Stimulated activated naive B cell treated with anti-CD40 and anti-IgM and Interleukin-4, amounts not matched to agents 10 μg/mL and 1 μg/mL and 100 μg/mL, for 72 hours (primary cell): ENCODE measurements at regions not wholly inside any gene's neighbourhood (a gene's known extent, or its start where the extent isn't known, plus 50 kb on each side); places are given as distances from the start of the nearest gene placed in this dataset.

Source experiments
- ATAC-seq, 2 donors: fragments of 150-1000 bp; cut with Tn5 transposase; replicated peaks; 2 replicates each; pipeline ENCODE4 v1.10.0; 2021; ENCODE audit warnings: moderate library complexity in 1 of 2
- DNase-seq: peaks from one replicate; pipeline ENCODE4 v3.0.0; 2021
- H3K27ac Mint-ChIP-seq: one replicate; pipeline ENCODE4 v1.8.0; 2022; ENCODE audit warnings: mild to moderate bottlenecking, mixed read lengths
- H3K27me3 Mint-ChIP-seq, 2 donors: one replicate each; pipeline ENCODE4 v1.8.0; 2022; ENCODE audit warnings: mixed read lengths in 2 of 2
- H3K36me3 Mint-ChIP-seq, 2 donors: one replicate each; pipeline ENCODE4 v1.8.0; 2022; ENCODE audit warnings: mixed read lengths in 2 of 2, mild to moderate bottlenecking in 1 of 2
- H3K4me1 Mint-ChIP-seq, 2 donors: one replicate each; pipeline ENCODE4 v1.8.0; 2022; ENCODE audit warnings: mixed read lengths in 2 of 2, mild to moderate bottlenecking in 1 of 2
- H3K4me3 Mint-ChIP-seq, 2 donors: one replicate each; pipeline ENCODE4 v1.8.0; 2022; ENCODE audit warnings: mild to moderate bottlenecking in 2 of 2, mixed read lengths in 2 of 2, moderate library complexity in 1 of 2
- H3K9me3 Mint-ChIP-seq, 2 donors: one replicate each; pipeline ENCODE4 v1.8.0; 2022; ENCODE audit warnings: mixed read lengths in 2 of 2, mild to moderate bottlenecking in 1 of 2

DNA sequence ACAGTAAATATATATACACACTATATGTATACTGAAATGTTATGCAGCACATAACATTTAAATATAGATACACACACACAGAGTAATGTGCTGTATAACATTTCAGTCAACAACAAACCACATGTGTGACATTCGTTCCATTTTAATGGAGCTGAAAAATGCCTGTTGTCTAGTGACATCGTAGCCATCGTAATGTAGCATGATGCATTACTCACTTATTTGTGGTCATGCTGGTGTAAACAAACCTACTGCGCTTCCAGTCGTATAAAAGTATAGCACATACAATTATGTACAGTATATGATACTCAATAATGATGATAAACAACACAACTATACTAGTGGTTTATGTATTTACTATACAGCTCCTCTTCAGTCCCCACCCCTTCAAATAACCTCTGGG is 119.0 kb upstream of the SLC38A4 start:
- no peaks in the 10 kb centered on the region for H3K27me3 Mint-ChIP-seq
- no peak overlapping the region for H3K27ac Mint-ChIP-seq
- DNase-seq (no peak), ATAC-seq (no peak)
- H3K4me1 Mint-ChIP-seq: no peaks in the 10 kb centered on the region
- H3K9me3 Mint-ChIP-seq: no peaks in the 10 kb centered on the region
- no peaks in the 10 kb centered on the region for H3K36me3 Mint-ChIP-seq
- H3K4me3 Mint-ChIP-seq: no peak overlapping the region

DNA sequence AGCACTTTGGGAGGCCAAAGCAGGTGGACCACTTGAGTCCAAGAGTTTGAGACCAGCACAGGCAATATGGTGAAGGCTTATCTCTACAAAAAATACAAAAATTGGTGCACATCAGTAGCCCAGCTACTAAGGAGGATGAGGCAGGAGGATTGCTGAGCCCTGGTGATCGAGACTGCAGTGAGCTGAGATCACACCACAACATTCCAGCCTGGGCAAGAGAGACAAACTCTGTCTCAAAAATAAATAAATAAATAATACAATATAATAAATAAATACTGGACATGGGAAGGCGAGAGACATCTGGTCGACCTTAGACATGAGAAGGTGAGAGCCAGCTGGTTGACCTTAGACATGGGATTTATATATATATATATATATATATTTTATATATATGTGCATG is 119.8 kb upstream of the SLC38A4 start:
- ATAC-seq (no peak), DNase-seq (no peak)
- no peaks in the 10 kb centered on the region for H3K4me1 Mint-ChIP-seq
- no peak overlapping the region for H3K27ac Mint-ChIP-seq
- H3K36me3 Mint-ChIP-seq: no peaks in the 10 kb centered on the region
- no peak overlapping the region for H3K4me3 Mint-ChIP-seq
- no peaks in the 10 kb centered on the region for H3K27me3 Mint-ChIP-seq
- no peaks in the 10 kb centered on the region for H3K9me3 Mint-ChIP-seq

DNA sequence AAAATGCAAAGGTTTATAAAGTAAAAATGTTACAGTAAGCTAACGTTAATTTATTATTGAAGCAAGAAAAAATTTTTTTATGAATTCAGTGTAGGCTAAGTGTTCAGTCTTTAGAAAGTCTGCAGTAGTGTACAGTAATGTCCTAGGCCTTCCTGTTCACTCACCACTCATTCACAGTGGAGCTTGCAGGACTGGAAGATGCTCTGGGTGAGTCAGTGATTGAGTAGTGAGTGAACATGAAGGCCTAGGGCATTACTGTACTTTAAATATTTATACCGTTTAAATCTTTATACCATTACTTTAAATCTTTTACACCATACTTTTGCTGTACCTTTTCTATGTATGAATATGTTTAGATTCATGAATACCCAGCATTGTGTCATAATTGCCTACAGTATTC is 120.3 kb upstream of the SLC38A4 start:
- Mint-ChIP-seq H3K4me1 (no peaks in the 10 kb centered on the region), H3K4me3 (no peak overlapping the region), H3K9me3 (no peaks in the 10 kb centered on the region), H3K27ac (no peak overlapping the region), H3K36me3 (no peaks in the 10 kb centered on the region), H3K27me3 (no peaks in the 10 kb centered on the region)
- ATAC-seq: no peak
- DNase-seq: no peak

DNA sequence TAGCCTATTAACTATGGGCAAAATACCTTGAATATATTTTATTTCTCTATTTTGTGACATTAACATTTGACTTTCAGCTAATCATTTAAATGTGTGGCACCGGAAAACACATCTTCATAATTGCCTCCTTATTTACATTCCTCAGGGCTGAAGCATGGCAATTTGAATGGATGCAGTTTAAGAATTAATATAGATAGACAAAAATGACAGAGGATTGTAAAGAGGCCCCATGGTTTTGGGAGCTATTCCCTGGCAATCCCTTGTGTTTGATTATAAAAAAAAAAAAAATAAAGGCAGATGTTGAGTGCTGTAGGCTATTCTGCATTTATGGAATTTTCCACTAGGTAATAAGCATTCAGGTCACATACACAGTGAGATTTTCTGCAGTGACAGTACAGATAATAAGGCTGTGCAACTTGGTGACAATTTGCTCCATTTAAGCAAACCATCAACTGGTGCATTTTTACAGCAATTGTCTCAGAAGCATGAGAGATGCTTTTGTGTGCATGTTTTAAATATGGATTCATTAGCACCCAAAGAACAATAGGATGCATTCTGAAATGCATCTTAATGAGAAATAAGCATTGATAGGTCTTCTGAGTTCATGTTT is 123.2 kb upstream of the SLC38A4 start:
- Mint-ChIP-seq H3K27ac (no peak overlapping the region), H3K4me1 (no peaks in the 10 kb centered on the region), H3K9me3 (no peaks in the 10 kb centered on the region), H3K4me3 (no peak overlapping the region), H3K36me3 (no peaks in the 10 kb centered on the region), H3K27me3 (peaks cover 0 to 5% of the 10 kb centered on the region in 2 donors)
- DNase-seq (no peak), ATAC-seq (no peak)

DNA sequence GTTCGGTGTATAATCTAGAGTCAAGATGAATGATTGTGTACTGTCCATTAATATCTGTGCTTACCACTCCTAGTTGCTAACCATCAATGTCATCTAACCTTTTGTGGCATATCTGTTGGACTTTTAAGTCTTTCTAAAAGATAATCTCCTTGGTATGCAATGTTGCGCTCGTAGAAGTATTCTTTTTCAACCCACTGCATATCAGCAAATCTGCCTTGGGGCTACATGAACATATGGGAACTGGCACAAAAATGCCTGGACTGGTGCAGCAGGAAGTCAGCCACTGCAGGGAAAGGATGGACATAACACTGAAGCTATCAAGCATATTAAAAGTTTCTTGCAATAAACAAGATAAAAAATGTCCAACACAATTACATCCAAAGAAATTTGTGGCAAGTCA is 124.3 kb upstream of the SLC38A4 start:
- Mint-ChIP-seq H3K27ac (no peak overlapping the region), H3K9me3 (no peaks in the 10 kb centered on the region), H3K36me3 (no peaks in the 10 kb centered on the region), H3K27me3 (peaks cover 0 to 8% of the 10 kb centered on the region in 2 donors), H3K4me1 (no peaks in the 10 kb centered on the region), H3K4me3 (no peak overlapping the region)
- DNase-seq: no peak
- no peak for ATAC-seq

DNA sequence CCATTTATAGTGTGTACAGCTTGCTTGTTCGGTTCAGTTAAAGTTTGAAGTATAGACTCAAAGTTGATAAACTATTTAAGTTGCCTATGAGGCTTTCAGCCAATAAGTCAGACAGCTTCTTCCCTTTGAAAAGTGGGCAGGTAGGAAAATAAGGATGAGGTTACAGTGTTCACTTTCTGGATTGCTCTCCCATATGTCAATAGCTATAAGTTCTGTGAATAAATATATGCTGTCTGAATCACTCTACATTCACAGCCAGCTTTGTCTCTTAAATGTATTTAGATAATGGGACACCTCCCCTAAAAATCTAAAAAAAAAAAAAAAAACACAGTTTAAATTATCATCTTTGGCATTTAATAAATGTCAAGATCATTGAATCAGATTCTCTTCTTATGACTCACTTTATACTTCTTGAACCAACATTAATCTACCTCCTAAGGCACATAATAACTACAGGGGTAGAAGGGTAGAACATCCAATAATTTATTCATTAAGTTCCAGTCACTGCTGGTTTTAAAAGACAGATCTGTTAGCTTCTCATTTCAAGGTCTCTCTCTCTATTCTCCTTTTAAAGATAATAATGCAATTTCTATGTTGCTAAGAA is 126.4 kb upstream of the PCED1B start:
- H3K27me3 Mint-ChIP-seq: peaks cover 0 to 11% of the 10 kb centered on the region in 2 donors
- no peak for ATAC-seq

DNA sequence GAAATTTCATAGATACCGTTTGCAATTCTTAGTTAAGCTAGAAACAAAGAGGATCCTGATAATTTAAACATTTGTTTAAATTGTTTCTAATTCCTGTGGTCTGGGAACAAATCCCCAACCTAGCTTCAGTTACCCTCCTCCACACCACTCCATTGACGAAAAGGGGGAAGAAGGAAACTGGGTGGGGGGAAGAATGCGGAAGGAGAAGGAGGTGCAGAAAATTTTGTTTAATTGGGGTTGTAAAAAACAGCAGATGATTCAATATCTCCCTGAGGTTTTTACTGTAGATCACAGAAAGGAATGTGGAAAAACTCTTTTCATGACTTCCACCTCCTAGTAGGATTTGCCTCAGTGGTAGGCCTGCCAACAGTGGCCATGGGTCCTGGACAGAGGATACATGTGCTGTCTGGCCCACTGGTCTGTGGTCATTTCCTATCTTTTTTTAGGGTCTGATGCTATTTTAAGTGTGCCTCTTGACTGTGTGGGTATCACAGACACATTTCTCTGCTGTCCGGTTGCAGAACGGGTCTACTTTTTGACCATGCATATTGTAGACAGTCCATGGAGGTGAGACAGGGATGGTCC is 122.9 kb upstream of the PCED1B start:
- no peak overlapping the region for H3K4me3 Mint-ChIP-seq
- H3K9me3 Mint-ChIP-seq: peaks cover 0 to 3% of the 10 kb centered on the region in 2 donors
- H3K27ac Mint-ChIP-seq: no peak overlapping the region
- ATAC-seq (no peak), DNase-seq (no peak)
- no peaks in the 10 kb centered on the region for H3K36me3 Mint-ChIP-seq
- H3K27me3 Mint-ChIP-seq: peaks cover 0 to 21% of the 10 kb centered on the region in 2 donors
- H3K4me1 Mint-ChIP-seq: no peaks in the 10 kb centered on the region

More for the DNA sequence above, 126.4 kb upstream of the PCED1B start:
- Mint-ChIP-seq H3K9me3 (peaks cover 0 to 3% of the 10 kb centered on the region in 2 donors), H3K4me1 (no peaks in the 10 kb centered on the region), H3K4me3 (no peak overlapping the region), H3K27ac (no peak overlapping the region), H3K36me3 (no peaks in the 10 kb centered on the region)
- DNase-seq: no peak

DNA sequence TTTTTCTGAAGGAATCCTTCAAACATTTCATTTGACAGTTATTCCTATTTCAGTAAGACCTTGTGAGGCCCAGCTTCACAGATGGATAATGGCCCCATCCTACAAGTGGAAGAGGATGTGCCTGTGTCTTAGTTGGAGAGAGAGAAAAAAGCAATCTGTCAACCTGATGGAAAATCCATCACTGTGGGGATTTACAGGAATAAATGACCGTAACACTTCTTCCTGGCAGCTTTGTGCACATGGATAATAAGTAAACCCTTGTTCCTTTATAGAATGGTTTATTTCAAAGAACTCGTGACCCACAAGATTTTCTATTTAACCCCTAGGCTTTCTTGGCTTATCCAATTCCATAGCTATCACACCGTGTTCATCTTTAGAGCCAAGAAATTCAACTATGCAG is 121.4 kb upstream of the PCED1B start:
- Mint-ChIP-seq H3K4me1 (no peaks in the 10 kb centered on the region), H3K27ac (no peak overlapping the region), H3K9me3 (peaks cover 0 to 3% of the 10 kb centered on the region in 2 donors), H3K4me3 (no peak overlapping the region), H3K27me3 (peaks cover 0 to 21% of the 10 kb centered on the region in 2 donors), H3K36me3 (no peaks in the 10 kb centered on the region)
- ATAC-seq (no peak), DNase-seq (no peak)

DNA sequence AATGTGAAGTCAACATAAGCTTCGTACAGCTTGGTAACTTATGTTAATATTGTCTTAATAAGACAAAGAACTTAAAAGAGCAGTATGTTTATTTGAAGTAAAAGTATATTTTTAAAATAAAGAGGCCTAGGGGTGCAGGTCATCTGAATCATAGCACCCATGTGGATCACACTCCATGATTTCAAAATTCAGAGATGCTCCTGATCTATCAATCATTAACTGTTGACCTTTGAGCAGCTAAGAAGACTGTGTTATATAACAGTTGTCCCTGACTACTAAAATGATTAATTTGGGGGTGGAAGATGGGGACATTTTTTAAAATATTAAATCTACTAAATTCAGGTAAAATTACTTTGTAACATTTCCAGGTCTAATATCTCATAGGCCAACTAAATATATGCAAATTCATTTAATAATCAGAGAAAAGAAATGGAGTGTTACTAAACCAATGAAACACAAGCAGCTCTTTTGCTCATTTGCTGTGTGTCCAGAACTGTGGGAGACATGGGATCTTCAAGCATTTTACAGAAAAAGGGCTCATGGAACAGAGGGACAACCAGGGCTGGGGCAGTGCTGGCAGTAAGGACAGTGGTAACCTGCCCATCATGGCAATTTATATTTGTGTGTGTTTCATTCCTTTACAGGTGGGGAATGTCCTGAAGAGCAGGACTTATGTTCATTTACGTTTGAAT is 120.7 kb upstream of the PCED1B start:
- Mint-ChIP-seq H3K27ac (no peak overlapping the region), H3K9me3 (peaks cover 0 to 3% of the 10 kb centered on the region in 2 donors), H3K27me3 (peaks cover 0 to 17% of the 10 kb centered on the region in 2 donors), H3K36me3 (no peaks in the 10 kb centered on the region), H3K4me3 (no peak overlapping the region), H3K4me1 (no peaks in the 10 kb centered on the region)
- DNase-seq: no peak
- ATAC-seq: no peak

DNA sequence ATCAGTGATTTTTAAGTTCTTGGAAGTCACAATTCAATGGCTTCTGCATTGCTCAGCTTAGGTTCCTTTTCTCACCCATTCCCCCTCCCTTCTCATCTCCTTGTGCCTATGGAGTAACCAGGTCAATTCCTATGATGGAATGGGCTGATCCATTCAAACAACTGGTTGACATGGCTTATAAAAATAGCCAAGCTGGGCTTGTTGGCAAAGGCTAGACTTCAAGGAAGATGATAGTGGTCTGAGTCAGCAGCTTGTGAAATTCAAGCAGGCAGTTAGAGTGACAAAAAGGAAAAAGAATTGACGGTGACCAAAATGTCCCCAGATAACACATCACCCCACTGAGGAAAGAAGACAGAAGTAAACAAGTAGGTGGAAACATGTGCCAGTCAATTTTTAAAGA is 119.9 kb upstream of the PCED1B start:
- no peak overlapping the region for H3K4me3 Mint-ChIP-seq
- no peaks in the 10 kb centered on the region for H3K4me1 Mint-ChIP-seq
- no peaks in the 10 kb centered on the region for H3K36me3 Mint-ChIP-seq
- no peak overlapping the region for H3K27ac Mint-ChIP-seq
- H3K27me3 Mint-ChIP-seq: peaks cover 0 to 13% of the 10 kb centered on the region in 2 donors
- peaks cover 0 to 3% of the 10 kb centered on the region in 2 donors for H3K9me3 Mint-ChIP-seq
- DNase-seq: no peak
- no peak for ATAC-seq

DNA sequence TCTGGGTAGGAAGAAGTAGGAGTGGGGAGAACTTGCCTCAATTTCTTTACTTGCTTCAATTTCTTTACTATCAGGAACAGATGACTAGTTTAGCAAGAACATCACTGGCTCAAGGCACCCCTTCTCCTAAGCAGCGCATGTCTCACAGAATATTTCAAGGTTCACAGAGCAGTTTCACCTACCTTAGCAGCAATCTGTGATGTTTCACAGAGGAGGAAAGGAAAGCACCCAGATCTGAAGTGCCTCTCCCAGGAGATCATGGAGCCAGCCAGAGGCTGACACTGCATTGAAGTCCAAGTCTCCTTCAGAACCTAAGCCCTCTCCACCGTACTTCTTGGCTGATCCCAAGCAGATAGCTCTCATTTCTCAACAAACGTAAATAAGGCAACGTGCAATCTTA is 118.7 kb upstream of the PCED1B start:
- Mint-ChIP-seq H3K4me3 (no peak overlapping the region), H3K9me3 (no peaks in the 10 kb centered on the region), H3K27ac (no peak overlapping the region), H3K27me3 (peaks cover 0 to 10% of the 10 kb centered on the region in 2 donors), H3K4me1 (no peaks in the 10 kb centered on the region), H3K36me3 (no peaks in the 10 kb centered on the region)
- ATAC-seq (no peak), DNase-seq (no peak)

DNA sequence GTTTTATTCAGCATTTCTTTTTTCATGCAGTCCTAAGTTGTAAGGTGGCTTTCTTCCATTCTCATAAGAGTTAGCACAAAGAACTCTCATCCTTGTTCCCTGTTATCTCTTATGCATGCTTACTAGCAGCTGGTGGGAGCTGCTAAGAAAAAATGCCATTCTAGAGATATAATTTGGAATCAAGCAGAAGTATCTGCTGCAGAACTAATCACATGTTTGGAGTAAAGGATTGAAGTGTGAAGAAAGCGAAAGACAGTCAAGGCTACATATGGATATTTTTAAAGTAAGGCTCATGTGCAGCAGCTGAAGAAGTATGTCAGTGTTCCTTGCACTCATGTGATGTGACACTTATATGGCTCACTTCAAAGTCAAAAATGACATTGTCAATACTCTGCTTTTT is 116.2 kb upstream of the PCED1B start:
- ATAC-seq (no peak), DNase-seq (no peak)
- Mint-ChIP-seq H3K9me3 (no peaks in the 10 kb centered on the region), H3K27me3 (peaks cover 0 to 14% of the 10 kb centered on the region in 2 donors), H3K4me1 (no peaks in the 10 kb centered on the region), H3K4me3 (no peak overlapping the region), H3K36me3 (no peaks in the 10 kb centered on the region), H3K27ac (no peak overlapping the region)

DNA sequence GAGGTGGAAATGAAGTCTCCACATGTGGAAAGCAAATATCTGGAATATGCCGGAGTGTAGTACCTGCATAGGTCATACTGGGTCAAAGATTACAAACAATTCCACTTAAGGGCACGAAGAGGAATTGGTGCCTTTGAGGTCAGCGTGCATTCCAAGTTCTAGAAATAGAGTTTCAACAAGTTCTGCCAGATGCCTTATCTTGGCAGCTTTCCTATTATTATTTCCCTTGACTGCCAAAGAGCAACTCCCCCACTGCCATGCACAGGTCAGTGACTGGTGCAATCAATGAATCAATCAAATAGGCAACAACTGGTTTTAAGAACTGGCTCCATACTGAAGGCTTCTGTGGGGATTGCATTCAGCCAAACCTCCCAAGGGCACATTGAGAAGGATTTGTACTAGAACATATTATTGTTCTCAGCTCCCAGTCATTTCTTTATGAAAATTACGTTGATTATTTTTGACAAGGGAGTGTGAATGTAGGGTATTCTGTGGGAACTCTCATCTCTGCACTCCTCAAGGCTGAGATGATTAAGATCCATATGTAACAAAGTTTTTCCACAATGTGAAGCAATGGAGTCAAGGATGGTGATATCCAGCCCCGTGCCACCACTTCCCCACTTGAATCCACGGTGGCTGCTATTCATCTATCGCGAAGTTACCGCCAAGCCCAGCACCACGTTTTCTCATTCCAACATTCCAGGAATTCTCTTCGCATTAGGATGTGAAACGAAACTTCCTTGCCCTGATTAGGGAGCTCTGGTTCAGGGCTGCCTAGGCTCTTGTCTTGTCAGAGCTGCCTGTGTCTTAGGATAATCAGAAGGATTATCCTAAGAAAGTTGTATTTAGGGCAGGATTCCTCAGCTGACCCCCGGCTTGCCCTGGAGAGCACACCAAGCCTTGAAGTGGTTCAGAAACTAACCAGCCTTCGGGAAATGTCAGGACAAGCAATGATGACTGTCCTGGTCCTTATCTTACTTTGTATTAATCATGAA is 115.1 kb upstream of the PCED1B start:
- ATAC-seq: no peak

DNA sequence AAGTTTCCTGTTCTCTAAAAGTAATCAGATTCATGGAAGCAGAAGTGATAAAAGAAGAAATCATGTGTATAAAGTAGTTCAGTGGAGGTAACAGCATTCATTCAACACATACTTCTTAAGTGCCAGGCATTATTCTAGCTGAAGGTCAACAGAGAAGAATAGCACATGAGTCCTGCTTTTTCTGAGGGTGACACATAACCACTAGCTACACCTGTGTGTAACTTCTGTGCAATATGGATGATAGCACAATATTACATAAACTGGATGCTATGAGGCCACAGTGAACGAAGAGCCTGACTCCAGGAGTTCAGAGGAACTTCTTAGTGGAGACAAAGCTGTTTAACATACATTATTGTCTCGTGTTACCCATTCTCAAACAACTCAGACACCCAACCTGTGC is 114.3 kb upstream of the PCED1B start:
- H3K4me1 Mint-ChIP-seq: no peaks in the 10 kb centered on the region
- no peak for ATAC-seq
- peaks cover 2 to 8% of the 10 kb centered on the region in 2 donors for H3K27me3 Mint-ChIP-seq
- H3K9me3 Mint-ChIP-seq: no peaks in the 10 kb centered on the region
- H3K27ac Mint-ChIP-seq: no peak overlapping the region
- H3K4me3 Mint-ChIP-seq: no peak overlapping the region
- no peaks in the 10 kb centered on the region for H3K36me3 Mint-ChIP-seq
- DNase-seq: no peak

More for the DNA sequence above, 115.1 kb upstream of the PCED1B start:
- Mint-ChIP-seq H3K27ac (no peak overlapping the region), H3K36me3 (no peaks in the 10 kb centered on the region), H3K9me3 (no peaks in the 10 kb centered on the region), H3K27me3 (peaks cover 0 to 14% of the 10 kb centered on the region in 2 donors), H3K4me3 (no peak overlapping the region), H3K4me1 (no peaks in the 10 kb centered on the region)
- no peak for DNase-seq
